Skeletal muscle satellite cell (primary cell): ENCODE measurements at regions not wholly inside any gene's neighbourhood (a gene's known extent, or its start where the extent isn't known, plus 50 kb on each side); places are given as distances from the start of the nearest gene placed in this dataset.

Experiments used
- H3K27me3 ChIP-seq: 2 replicates; pipeline ENCODE4 v1.7.0; 2013; ENCODE audit warnings: low read length; ENCODE audit not compliant: control insufficient read depth, insufficient read depth
- H3K36me3 ChIP-seq: 2 replicates; pipeline ENCODE4 v1.7.0; 2013; ENCODE audit warnings: mild to moderate bottlenecking, control low read depth, low read length; ENCODE audit not compliant: insufficient read depth
- H3K4me1 ChIP-seq: 2 replicates; pipeline ENCODE4 v1.7.0; 2013; ENCODE audit warnings: low read length; ENCODE audit not compliant: control insufficient read depth, insufficient read depth
- H3K4me2 ChIP-seq: 2 replicates; pipeline ENCODE4 v1.7.0; 2013; ENCODE audit warnings: mild to moderate bottlenecking, low read length
- H3K4me3 ChIP-seq: 2 replicates; pipeline ENCODE4 v1.7.0; 2013; ENCODE audit warnings: low read length
- H3K9ac ChIP-seq: 2 replicates; pipeline ENCODE4 v1.7.0; 2013; ENCODE audit warnings: mild to moderate bottlenecking, low read depth, low read length, moderate library complexity
- H3K9me3 ChIP-seq: replicated peaks from 2 replicates; pipeline ENCODE4 v1.7.0; 2013; ENCODE audit warnings: mild to moderate bottlenecking, control low read depth, low read length

- no peak overlapping the region for H3K4me2 ChIP-seq
- H3K27me3 ChIP-seq = peaks cover 49% of the 10 kb centered on the region
- peaks cover 3% of the 10 kb centered on the region for H3K9me3 ChIP-seq
Measured at GRCh38 chr21:35962917-35963316, 97.4 kb downstream of the SETD4 start.

GRCh38 chr21:35954066-35954465 is 106.3 kb downstream of the SETD4 start:
- Histone ChIP-seq H3K9me3 (no peaks in the 10 kb centered on the region), H3K4me3 (no peak overlapping the region), H3K36me3 (no peaks in the 10 kb centered on the region), H3K27me3 (peaks cover 46% of the 10 kb centered on the region), H3K4me2 (no peak overlapping the region), H3K9ac (no peak overlapping the region), H3K4me1 (no peaks in the 10 kb centered on the region)

More at GRCh38 chr21:35962917-35963316, 97.4 kb downstream of the SETD4 start:
- Histone ChIP-seq H3K4me3 (no peak overlapping the region), H3K36me3 (no peaks in the 10 kb centered on the region), H3K4me1 (no peaks in the 10 kb centered on the region), H3K9ac (no peak overlapping the region)

GRCh38 chr21:35953597-35953996 is 106.7 kb downstream of the SETD4 start:
- H3K9me3 ChIP-seq = no peaks in the 10 kb centered on the region
- H3K4me1 ChIP-seq = no peaks in the 10 kb centered on the region
- H3K4me3 ChIP-seq = no peak overlapping the region
- H3K36me3 ChIP-seq = no peaks in the 10 kb centered on the region
- H3K27me3 ChIP-seq = peaks cover 43% of the 10 kb centered on the region
- no peak overlapping the region for H3K4me2 ChIP-seq
- H3K9ac ChIP-seq = no peak overlapping the region

- Histone ChIP-seq H3K4me2 (no peak overlapping the region), H3K4me3 (no peak overlapping the region), H3K27me3 (peaks cover 38% of the 10 kb centered on the region)
Measured at GRCh38 chr21:35952651-35953340, 107.5 kb downstream of the SETD4 start.

GRCh38 chr21:35948982-35949381 is 111.3 kb downstream of the SETD4 start:
- Histone ChIP-seq H3K9ac (no peak overlapping the region), H3K27me3 (peaks cover 20% of the 10 kb centered on the region), H3K9me3 (no peaks in the 10 kb centered on the region), H3K36me3 (no peaks in the 10 kb centered on the region), H3K4me2 (no peak overlapping the region), H3K4me1 (no peaks in the 10 kb centered on the region), H3K4me3 (no peak overlapping the region)

More at GRCh38 chr21:35952651-35953340, 107.5 kb downstream of the SETD4 start:
- H3K36me3 ChIP-seq = no peaks in the 10 kb centered on the region
- no peaks in the 10 kb centered on the region for H3K4me1 ChIP-seq
- H3K9me3 ChIP-seq = no peaks in the 10 kb centered on the region
- H3K9ac ChIP-seq = no peak overlapping the region

GRCh38 chr21:35945089-35945671 is 115.1 kb downstream of the SETD4 start:
- H3K27me3 ChIP-seq = peaks cover 8% of the 10 kb centered on the region
- H3K4me1 ChIP-seq = peaks cover under 1% of the 10 kb centered on the region
- no peaks in the 10 kb centered on the region for H3K9me3 ChIP-seq
- H3K4me3 ChIP-seq = no peak overlapping the region
- no peak overlapping the region for H3K9ac ChIP-seq
- H3K36me3 ChIP-seq = no peaks in the 10 kb centered on the region
- no peak overlapping the region for H3K4me2 ChIP-seq

GRCh38 chr21:35943752-35944151 is 116.6 kb downstream of the SETD4 start:
- Histone ChIP-seq H3K4me3 (no peak overlapping the region), H3K4me1 (peaks cover 3% of the 10 kb centered on the region), H3K9me3 (no peaks in the 10 kb centered on the region), H3K27me3 (peaks cover 5% of the 10 kb centered on the region), H3K4me2 (no peak overlapping the region), H3K36me3 (no peaks in the 10 kb centered on the region), H3K9ac (no peak overlapping the region)

GRCh38 chr21:35942211-35943144 is 117.8 kb downstream of the SETD4 start:
- H3K36me3 ChIP-seq = no peaks in the 10 kb centered on the region
- H3K9me3 ChIP-seq = no peaks in the 10 kb centered on the region
- no peak overlapping the region for H3K4me3 ChIP-seq
- peaks cover 5% of the 10 kb centered on the region for H3K27me3 ChIP-seq
- H3K4me1 ChIP-seq = peaks cover 3% of the 10 kb centered on the region
- no peak overlapping the region for H3K4me2 ChIP-seq
- H3K9ac ChIP-seq = no peak overlapping the region

GRCh38 chr21:35940074-35940927 is 120.0 kb downstream of the SETD4 start:
- Histone ChIP-seq H3K27me3 (peaks cover 5% of the 10 kb centered on the region), H3K4me3 (no peak overlapping the region), H3K4me2 (peak overlapping the region; percentile 43), H3K36me3 (no peaks in the 10 kb centered on the region), H3K9ac (no peak overlapping the region), H3K4me1 (peaks cover 3% of the 10 kb centered on the region), H3K9me3 (no peaks in the 10 kb centered on the region)

GRCh38 chr21:35938446-35938845 is 121.9 kb downstream of the SETD4 start:
- no peak overlapping the region for H3K4me3 ChIP-seq
- no peaks in the 10 kb centered on the region for H3K36me3 ChIP-seq
- H3K9ac ChIP-seq = no peak overlapping the region
- H3K9me3 ChIP-seq = no peaks in the 10 kb centered on the region
- H3K4me2 ChIP-seq = no peak overlapping the region
- H3K4me1 ChIP-seq = peaks cover 10% of the 10 kb centered on the region
- H3K27me3 ChIP-seq = peaks cover 5% of the 10 kb centered on the region

GRCh38 chr21:35933466-35933865 is 126.9 kb downstream of the SETD4 start:
- Histone ChIP-seq H3K4me1 (peaks cover 23% of the 10 kb centered on the region), H3K4me2 (peak overlapping the region; percentile 48), H3K27me3 (no peaks in the 10 kb centered on the region), H3K36me3 (no peaks in the 10 kb centered on the region), H3K4me3 (no peak overlapping the region), H3K9me3 (no peaks in the 10 kb centered on the region), H3K9ac (peak overlapping the region; percentile 57)
